ENCODE measurements at regions not wholly inside any gene's neighbourhood (a gene's known extent, or its start where the extent isn't known, plus 50 kb on each side); places are given as distances from the start of the nearest gene placed in this dataset.
"Not testable (repeated sequence)": the region's sequence is repeated elsewhere in the genome, so short reads cannot be mapped to it uniquely, and the experiment has no call there.

- DNase-seq = no peak
These were observed 121.3 kb upstream of the NXPH2 start for GRCh38 chr2:138901530-138901929.

- no peak for DNase-seq
These were observed 118.7 kb upstream of the NXPH2 start for GRCh38 chr2:138898855-138899254.

DNA sequence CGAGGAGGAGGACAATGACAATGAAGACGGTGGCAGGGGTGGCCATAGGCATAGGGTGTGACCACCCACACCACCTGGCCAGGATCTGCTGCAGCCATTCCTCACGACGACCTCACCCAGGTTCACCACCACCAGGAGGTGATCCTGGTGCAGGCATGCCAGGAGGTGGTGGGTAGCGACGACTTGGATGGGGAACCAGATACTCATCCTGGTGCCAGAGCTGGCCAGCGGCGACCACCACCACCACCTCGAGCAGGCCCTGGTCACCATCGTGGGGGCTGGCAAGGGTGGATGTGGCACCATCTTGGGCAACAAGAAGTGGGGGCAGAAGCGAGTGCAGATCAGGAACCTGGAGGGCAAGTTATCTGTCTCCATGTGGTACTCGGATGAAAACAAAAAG is 117.1 kb upstream of the NXPH2 start:
- no peak for DNase-seq

DNA sequence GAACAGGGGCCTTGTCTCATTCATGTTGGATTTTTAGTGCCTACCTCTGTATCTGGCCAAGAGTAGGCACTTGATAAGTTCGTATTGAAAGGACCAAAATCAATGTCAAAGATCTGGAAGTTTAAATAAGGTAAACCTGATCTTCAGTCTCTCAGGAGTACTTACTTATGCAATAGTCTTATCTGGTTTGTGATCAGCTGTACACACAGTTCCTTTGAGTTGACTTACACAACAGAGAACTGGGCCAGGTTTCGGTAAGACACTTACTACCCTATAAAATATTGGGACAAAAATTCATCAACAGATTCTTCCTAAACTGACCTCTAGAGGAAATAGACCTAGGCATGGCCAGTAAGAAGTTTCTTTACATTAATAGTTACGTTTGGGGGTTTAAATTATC is 113.6 kb upstream of the NXPH2 start:
- no peak for DNase-seq

GRCh38 chr2:138881126-138881525 is 100.9 kb upstream of the NXPH2 start:
- DNase-seq = no peak

- DNase-seq = no peak
These were observed 99.7 kb upstream of the NXPH2 start for GRCh38 chr2:138879931-138880330.

DNA sequence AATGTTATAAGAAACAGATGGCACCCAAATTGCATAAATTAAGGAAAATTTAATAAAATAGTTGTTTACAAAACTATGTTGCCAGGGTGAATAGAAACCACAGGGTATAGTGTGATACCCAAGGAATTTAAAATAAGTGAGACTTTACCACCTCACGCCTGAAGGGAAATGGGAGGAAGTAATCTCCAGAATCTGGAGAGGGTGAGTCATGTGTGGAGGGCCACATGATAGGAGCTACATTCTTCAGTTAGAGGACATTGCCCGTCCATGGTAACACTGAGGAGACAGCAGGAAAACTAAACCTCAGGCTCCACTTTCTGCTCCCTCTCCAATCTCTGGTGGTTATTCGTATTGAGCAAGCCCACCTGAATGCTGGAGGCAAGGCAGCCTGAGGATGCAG is 97.2 kb upstream of the NXPH2 start:
- no peak for DNase-seq

DNA sequence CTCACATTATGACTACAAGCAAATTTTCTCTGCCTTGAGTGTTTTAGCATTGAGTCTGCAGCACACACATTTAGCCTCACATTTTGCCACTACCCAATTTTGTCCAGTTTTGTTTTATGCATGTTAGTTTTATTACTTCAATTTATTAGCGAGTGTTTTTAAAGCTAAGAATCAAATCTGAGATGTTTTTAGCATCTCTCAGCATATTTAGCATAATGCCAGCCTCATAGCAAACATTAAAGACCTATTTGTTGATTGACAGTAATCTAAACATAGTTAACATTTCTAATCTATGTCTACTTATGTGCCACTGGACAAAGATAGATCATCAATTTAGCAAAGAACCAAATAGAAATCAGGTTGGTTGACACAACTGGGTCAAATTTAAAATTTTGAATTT is 94.1 kb upstream of the NXPH2 start:
- DNase-seq = no peak

DNA sequence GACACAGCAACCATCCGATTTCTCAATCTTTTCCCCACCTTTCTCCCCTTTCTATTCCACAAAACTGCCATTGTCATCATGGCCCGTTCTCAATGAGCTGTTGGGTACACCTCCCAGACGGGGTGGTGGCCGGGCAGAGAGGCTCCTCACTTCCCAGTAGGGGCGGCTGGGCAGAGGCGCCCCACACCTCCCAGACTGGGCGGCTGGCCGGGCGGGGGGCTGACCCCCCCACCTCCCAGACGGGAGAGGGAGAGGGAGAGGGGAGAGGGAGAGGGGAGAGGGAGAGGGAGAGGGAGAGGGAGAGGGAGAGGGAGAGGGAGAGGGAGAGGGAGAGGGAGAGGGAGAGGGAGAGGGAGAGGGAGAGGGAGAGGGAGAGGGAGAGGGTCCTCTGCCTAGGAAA is 91.9 kb upstream of the NXPH2 start:
- not testable (repeated sequence) for DNase-seq

- DNase-seq = no peak
These were observed 91.1 kb upstream of the NXPH2 start for GRCh38 chr2:138871312-138871711.

- no peak for DNase-seq
These were observed 87.2 kb upstream of the NXPH2 start for GRCh38 chr2:138867341-138867740.

DNA sequence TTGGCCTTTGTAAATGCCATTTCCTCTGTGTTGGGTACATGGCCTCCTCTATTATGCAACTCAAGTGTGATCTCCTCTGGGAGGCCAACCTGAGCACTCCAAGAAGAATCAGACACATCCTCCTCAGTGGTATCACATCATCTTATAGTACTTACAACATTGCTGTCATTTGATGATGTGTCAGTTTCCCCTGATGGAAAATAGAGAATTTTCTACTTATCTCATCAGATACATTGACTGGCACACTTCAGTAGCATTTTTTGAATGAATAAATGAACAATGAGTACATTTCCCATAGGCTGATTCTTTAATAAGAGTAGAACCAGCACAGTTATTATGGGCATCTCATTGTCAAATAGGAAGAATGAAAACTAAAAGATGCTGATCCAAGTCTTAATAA is 86.6 kb upstream of the NXPH2 start:
- DNase-seq = no peak

GRCh38 chr2:138853761-138854160 is 73.6 kb upstream of the NXPH2 start:
- no peak for DNase-seq

GRCh38 chr2:138853296-138853695 is 73.1 kb upstream of the NXPH2 start:
- DNase-seq = no peak

DNA sequence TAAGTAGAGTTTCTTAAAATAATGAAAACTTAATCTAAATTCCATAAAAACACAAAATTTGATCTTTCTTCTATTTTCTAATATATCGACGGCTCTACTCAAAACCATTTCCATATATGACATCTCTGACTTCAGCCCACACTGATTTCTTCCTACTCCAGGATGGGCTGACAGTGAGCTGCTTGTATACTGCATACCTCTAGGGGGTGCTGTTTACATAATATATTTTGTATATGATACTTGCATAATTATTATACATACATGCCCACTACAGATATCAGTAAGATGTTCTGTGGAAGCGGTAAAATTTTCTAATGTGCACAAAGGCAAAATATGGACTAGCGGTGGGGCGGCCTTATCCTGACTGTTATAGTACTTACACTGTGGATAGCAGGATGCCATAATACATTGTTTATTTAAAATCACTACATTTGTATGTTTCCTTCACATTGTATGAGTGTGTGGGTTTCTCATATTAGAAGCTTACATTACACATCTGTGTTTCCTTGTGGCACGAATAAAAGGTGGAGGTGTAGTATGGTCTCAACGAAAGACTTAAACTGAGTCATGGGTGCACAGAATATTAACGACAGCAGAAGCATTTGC is 66.1 kb upstream of the NXPH2 start:
- peak; percentile 4 for DNase-seq

DNA sequence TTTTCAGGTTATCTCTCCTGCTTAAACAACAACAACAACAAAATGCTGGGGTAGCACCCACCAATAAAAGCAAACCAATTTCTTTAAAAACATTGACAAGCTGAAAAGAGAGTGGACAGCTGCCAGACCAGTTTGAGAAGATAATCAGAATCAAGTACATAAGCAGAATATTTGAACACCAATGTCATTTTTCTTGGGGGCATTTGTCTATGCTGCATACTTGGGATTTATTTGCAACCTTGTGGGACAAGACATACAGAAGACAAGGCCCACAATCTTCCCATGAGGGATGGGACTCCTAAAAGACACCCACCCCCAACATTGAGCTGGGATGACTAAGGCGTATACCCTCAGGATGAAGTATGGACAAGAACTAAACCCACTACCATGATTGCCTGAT is 62.2 kb upstream of the NXPH2 start:
- DNase-seq = no peak

GRCh38 chr2:138841459-138841858 is 61.3 kb upstream of the NXPH2 start:
- no peak for DNase-seq

DNA sequence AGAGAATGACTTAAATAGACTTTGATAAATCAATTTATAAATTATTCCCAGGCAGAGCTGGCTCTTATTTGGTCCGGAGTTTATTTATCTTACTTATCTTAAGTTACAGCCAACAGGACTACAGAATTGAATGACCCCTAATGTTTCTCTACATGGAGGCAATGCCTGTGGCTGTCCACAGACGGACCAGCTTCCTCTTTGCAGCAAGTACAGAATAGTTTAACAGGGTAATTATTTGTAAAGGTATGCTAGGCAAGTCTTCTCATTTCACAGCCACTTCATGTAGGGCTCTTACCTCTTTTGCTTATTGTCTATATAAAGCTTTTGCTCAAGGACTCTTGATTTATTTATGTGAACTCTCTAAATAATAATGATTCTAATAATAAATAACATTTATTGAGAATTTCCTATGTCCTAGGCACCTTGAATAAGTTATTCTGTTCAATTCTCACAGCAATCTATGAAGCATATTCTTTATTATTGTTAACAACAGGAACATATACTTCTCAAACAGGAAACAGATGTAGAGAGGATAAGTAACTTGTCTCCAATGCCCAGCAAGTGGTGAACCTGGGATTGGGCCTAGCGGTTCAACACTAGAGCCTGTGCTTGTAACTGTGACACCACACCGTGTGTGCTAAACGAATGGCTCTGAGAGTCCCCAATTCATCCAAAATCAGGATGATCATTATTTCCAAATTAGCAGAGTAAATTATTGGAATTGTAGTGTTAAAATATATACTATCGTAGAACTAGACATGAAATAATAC is 58.8 kb upstream of the NXPH2 start:
- no peak for DNase-seq

GRCh38 chr2:138831691-138832090 is 51.5 kb upstream of the NXPH2 start:
- DNase-seq = no peak

GRCh38 chr2:138831154-138831553 is 51.0 kb upstream of the NXPH2 start:
- no peak for DNase-seq

- DNase-seq = no peak
These were observed 50.4 kb upstream of the NXPH2 start for GRCh38 chr2:138830547-138830946.
